ENCODE measurements at regions not wholly inside any gene's neighbourhood (a gene's known extent, or its start where the extent isn't known, plus 50 kb on each side); places are given as distances from the start of the nearest gene placed in this dataset.
"Not testable (repeated sequence)": the region's sequence is repeated elsewhere in the genome, so short reads cannot be mapped to it uniquely, and the experiment has no call there.

DNA sequence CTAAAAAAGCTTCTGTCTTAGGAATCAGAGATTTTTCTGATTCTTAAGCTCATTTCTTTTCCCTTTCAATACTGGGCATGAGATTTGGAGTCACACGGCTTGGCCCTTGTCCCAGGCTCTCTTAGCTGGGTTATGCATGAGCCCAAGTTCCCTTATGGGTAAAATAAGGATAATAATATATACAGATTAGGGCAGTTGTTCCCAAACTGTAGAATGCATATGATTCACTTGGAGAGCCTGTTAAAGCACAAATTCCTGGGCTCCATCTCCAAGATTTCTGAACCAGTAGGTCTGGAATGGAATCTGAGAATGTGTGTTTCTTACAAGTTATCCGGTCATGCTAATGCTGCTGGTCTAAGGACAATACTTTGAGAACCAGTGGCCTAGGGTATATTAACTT is 154.0 kb downstream of the REEP3 start:
- no peak for DNase-seq
- H3K23ac ChIP-seq (ENCODE audit: low read length) = no peak overlapping the region
- H3K79me2 ChIP-seq (ENCODE audit: control insufficient read depth, insufficient read depth, low read length) = no peaks in the 10 kb centered on the region
- no peak overlapping the region for H4K8ac ChIP-seq (ENCODE audit: low read depth, low read length)
- no peak overlapping the region for H3K9ac ChIP-seq (ENCODE audit: low read length)
- no peak overlapping the region for H3K27ac ChIP-seq (ENCODE audit: low read depth, low read length)
- no peaks in the 10 kb centered on the region for H3K27me3 ChIP-seq (ENCODE audit: insufficient read depth, low read length, poor library complexity)
- no peak overlapping the region for H2BK15ac ChIP-seq (replicated peaks; ENCODE audit: low read depth)
- peaks cover 11% of the 10 kb centered on the region for H3K4me1 ChIP-seq (ENCODE audit: control insufficient read depth, low read depth, low read length)
- no peaks in the 10 kb centered on the region for H3K36me3 ChIP-seq (ENCODE audit: control insufficient read depth, insufficient read depth, low read length)
- H3K4me3 ChIP-seq (ENCODE audit: low read length) = no peak overlapping the region
- H3K4ac ChIP-seq (ENCODE audit: low read depth, low read length) = no peak overlapping the region
- H3K79me1 ChIP-seq (ENCODE audit: low read length) = no peaks in the 10 kb centered on the region
- no peak overlapping the region for H3K4me2 ChIP-seq (ENCODE audit: low read length)
- no CpG with 5 or more reads among the region's 2 CpGs for WGBS (ENCODE audit: extremely low coverage, insufficient coverage, low lambda C conversion rate)
- H4K5ac ChIP-seq (ENCODE audit: low read length) = no peak overlapping the region
- no peak overlapping the region for H2AK5ac ChIP-seq (ENCODE audit: low read length)
- no peak overlapping the region for H2BK5ac ChIP-seq (ENCODE audit: low read length)
- no peak overlapping the region for H3K56ac ChIP-seq (ENCODE audit: low read length)
- H2BK120ac ChIP-seq (ENCODE audit: low read depth, low read length) = no peak overlapping the region
- H3K18ac ChIP-seq (ENCODE audit: low read length) = no peak overlapping the region

- no peaks in the 10 kb centered on the region for H3K79me1 ChIP-seq (ENCODE audit: low read length)
Observed at GRCh38 chr10:63677001-63677400, 155.8 kb downstream of the REEP3 start.

DNA sequence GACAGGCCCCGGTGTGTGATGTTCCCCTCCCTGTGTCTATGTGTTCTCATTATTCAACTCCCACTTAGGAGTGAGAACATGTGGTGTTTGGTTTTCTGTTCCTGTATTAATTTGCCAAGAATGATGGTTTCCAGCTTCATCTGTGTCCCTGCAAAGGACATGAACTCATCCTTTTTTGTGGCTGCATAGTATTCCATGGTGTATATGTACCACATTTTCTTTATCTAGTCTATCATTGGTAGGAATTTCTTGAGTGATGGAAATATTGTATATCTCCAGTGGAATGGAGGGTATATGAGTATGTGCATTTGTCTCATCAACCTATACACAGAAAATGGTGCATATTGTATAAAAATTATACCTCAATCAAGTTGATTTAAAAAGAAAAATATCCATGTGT is 159.3 kb downstream of the REEP3 start:
- H3K79me2 ChIP-seq (ENCODE audit: control insufficient read depth, insufficient read depth, low read length); H3K23ac ChIP-seq (ENCODE audit: low read length); H3K4me1 ChIP-seq (ENCODE audit: control insufficient read depth, low read depth, low read length); H3K79me1 ChIP-seq (ENCODE audit: low read length); DNase-seq; H3K4me3 ChIP-seq (ENCODE audit: low read length); H3K4ac ChIP-seq (ENCODE audit: low read depth, low read length); H3K18ac ChIP-seq (ENCODE audit: low read length); H3K27me3 ChIP-seq (ENCODE audit: insufficient read depth, low read length, poor library complexity); H2AK5ac ChIP-seq (ENCODE audit: low read length); H2BK120ac ChIP-seq (ENCODE audit: low read depth, low read length); H3K4me2 ChIP-seq (ENCODE audit: low read length); H4K5ac ChIP-seq (ENCODE audit: low read length); H3K9ac ChIP-seq (ENCODE audit: low read length); H2BK15ac ChIP-seq (replicated peaks; ENCODE audit: low read depth); H4K8ac ChIP-seq (ENCODE audit: low read depth, low read length); H3K56ac ChIP-seq (ENCODE audit: low read length); H3K36me3 ChIP-seq (ENCODE audit: control insufficient read depth, insufficient read depth, low read length); H3K27ac ChIP-seq (ENCODE audit: low read depth, low read length); H2BK5ac ChIP-seq (ENCODE audit: low read length): not testable (repeated sequence)
- no CpG with 5 or more reads among the region's 1 CpG for WGBS (ENCODE audit: extremely low coverage, insufficient coverage, low lambda C conversion rate)

More at GRCh38 chr10:63677001-63677400, 155.8 kb downstream of the REEP3 start:
- H3K56ac ChIP-seq (ENCODE audit: low read length) = no peak overlapping the region
- DNase-seq = no peak
- WGBS (ENCODE audit: extremely low coverage, insufficient coverage, low lambda C conversion rate) = no CpG with 5 or more reads among the region's 2 CpGs
- no peak overlapping the region for H3K4ac ChIP-seq (ENCODE audit: low read depth, low read length)
- no peak overlapping the region for H3K9ac ChIP-seq (ENCODE audit: low read length)
- H3K4me1 ChIP-seq (ENCODE audit: control insufficient read depth, low read depth, low read length) = peaks cover 4% of the 10 kb centered on the region
- no peak overlapping the region for H3K18ac ChIP-seq (ENCODE audit: low read length)
- no peak overlapping the region for H2AK5ac ChIP-seq (ENCODE audit: low read length)
- no peaks in the 10 kb centered on the region for H3K36me3 ChIP-seq (ENCODE audit: control insufficient read depth, insufficient read depth, low read length)
- H3K27me3 ChIP-seq (ENCODE audit: insufficient read depth, low read length, poor library complexity) = no peaks in the 10 kb centered on the region
- H2BK5ac ChIP-seq (ENCODE audit: low read length) = no peak overlapping the region
- H3K23ac ChIP-seq (ENCODE audit: low read length) = no peak overlapping the region
- no peak overlapping the region for H2BK120ac ChIP-seq (ENCODE audit: low read depth, low read length)
- H2BK15ac ChIP-seq (replicated peaks; ENCODE audit: low read depth) = no peak overlapping the region
- no peaks in the 10 kb centered on the region for H3K79me2 ChIP-seq (ENCODE audit: control insufficient read depth, insufficient read depth, low read length)
- no peak overlapping the region for H3K27ac ChIP-seq (ENCODE audit: low read depth, low read length)
- no peak overlapping the region for H3K4me2 ChIP-seq (ENCODE audit: low read length)
- H4K8ac ChIP-seq (ENCODE audit: low read depth, low read length) = no peak overlapping the region
- no peak overlapping the region for H4K5ac ChIP-seq (ENCODE audit: low read length)
- H3K4me3 ChIP-seq (ENCODE audit: low read length) = no peak overlapping the region

GRCh38 chr10:63681993-63682697 is 160.9 kb downstream of the REEP3 start:
- DNase-seq = no peak
- H3K9ac ChIP-seq (ENCODE audit: low read length) = no peak overlapping the region
- H3K4me3 ChIP-seq (ENCODE audit: low read length) = no peak overlapping the region
- H2BK120ac ChIP-seq (ENCODE audit: low read depth, low read length) = no peak overlapping the region
- no peak overlapping the region for H3K4me2 ChIP-seq (ENCODE audit: low read length)
- H4K8ac ChIP-seq (ENCODE audit: low read depth, low read length) = no peak overlapping the region
- no peak overlapping the region for H3K27ac ChIP-seq (ENCODE audit: low read depth, low read length)
- no peak overlapping the region for H3K23ac ChIP-seq (ENCODE audit: low read length)
- no peak overlapping the region for H3K4ac ChIP-seq (ENCODE audit: low read depth, low read length)
- H2BK5ac ChIP-seq (ENCODE audit: low read length) = no peak overlapping the region
- no peak overlapping the region for H3K18ac ChIP-seq (ENCODE audit: low read length)
- no peaks in the 10 kb centered on the region for H3K27me3 ChIP-seq (ENCODE audit: insufficient read depth, low read length, poor library complexity)
- H3K79me2 ChIP-seq (ENCODE audit: control insufficient read depth, insufficient read depth, low read length) = no peaks in the 10 kb centered on the region
- no CpG with 5 or more reads among the region's 4 CpGs for WGBS (ENCODE audit: extremely low coverage, insufficient coverage, low lambda C conversion rate)
- H2AK5ac ChIP-seq (ENCODE audit: low read length) = no peak overlapping the region
- H2BK15ac ChIP-seq (replicated peaks; ENCODE audit: low read depth) = no peak overlapping the region
- H3K56ac ChIP-seq (ENCODE audit: low read length) = no peak overlapping the region
- H4K5ac ChIP-seq (ENCODE audit: low read length) = no peak overlapping the region
- H3K36me3 ChIP-seq (ENCODE audit: control insufficient read depth, insufficient read depth, low read length) = no peaks in the 10 kb centered on the region
- no peaks in the 10 kb centered on the region for H3K79me1 ChIP-seq (ENCODE audit: low read length)
- no peaks in the 10 kb centered on the region for H3K4me1 ChIP-seq (ENCODE audit: control insufficient read depth, low read depth, low read length)

DNA sequence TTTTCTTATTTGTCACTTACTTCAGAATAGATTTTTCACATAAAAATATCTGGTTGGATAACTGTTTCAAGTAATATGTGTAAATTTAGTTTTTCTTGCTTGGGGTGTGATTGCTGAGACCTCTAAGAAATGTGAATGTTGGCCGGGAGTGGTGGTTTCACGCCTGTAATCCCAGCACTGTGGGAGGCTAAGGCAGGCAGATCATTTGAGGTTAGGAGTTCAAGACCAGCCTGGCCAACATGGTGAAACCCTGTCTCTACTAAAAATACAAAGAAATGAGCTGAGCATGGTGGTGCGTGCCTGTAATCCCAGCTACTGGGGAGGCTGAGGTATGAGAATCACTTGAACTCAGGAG is 161.5 kb downstream of the REEP3 start:
- not testable (repeated sequence) for H3K9ac ChIP-seq (ENCODE audit: low read length); H2BK120ac ChIP-seq (ENCODE audit: low read depth, low read length); H3K56ac ChIP-seq (ENCODE audit: low read length); H3K27ac ChIP-seq (ENCODE audit: low read depth, low read length); H4K5ac ChIP-seq (ENCODE audit: low read length); H2BK15ac ChIP-seq (replicated peaks; ENCODE audit: low read depth); DNase-seq; H3K27me3 ChIP-seq (ENCODE audit: insufficient read depth, low read length, poor library complexity); H3K23ac ChIP-seq (ENCODE audit: low read length); H3K79me2 ChIP-seq (ENCODE audit: control insufficient read depth, insufficient read depth, low read length); H2AK5ac ChIP-seq (ENCODE audit: low read length); H3K4ac ChIP-seq (ENCODE audit: low read depth, low read length); H3K79me1 ChIP-seq (ENCODE audit: low read length); H2BK5ac ChIP-seq (ENCODE audit: low read length); H3K4me1 ChIP-seq (ENCODE audit: control insufficient read depth, low read depth, low read length); H4K8ac ChIP-seq (ENCODE audit: low read depth, low read length); H3K4me3 ChIP-seq (ENCODE audit: low read length); H3K36me3 ChIP-seq (ENCODE audit: control insufficient read depth, insufficient read depth, low read length); H3K4me2 ChIP-seq (ENCODE audit: low read length); H3K18ac ChIP-seq (ENCODE audit: low read length)
- WGBS (ENCODE audit: extremely low coverage, insufficient coverage, low lambda C conversion rate) = no CpG with 5 or more reads among the region's 3 CpGs

- Histone ChIP-seq H3K79me2 (ENCODE audit: control insufficient read depth, insufficient read depth, low read length) (no peaks in the 10 kb centered on the region), H3K4me1 (ENCODE audit: control insufficient read depth, low read depth, low read length) (no peaks in the 10 kb centered on the region), H2AK5ac (ENCODE audit: low read length) (no peak overlapping the region), H3K27me3 (ENCODE audit: insufficient read depth, low read length, poor library complexity) (no peaks in the 10 kb centered on the region), H2BK5ac (ENCODE audit: low read length) (no peak overlapping the region), H3K4ac (ENCODE audit: low read depth, low read length) (no peak overlapping the region), H2BK15ac (replicated peaks; ENCODE audit: low read depth) (no peak overlapping the region), H3K4me3 (ENCODE audit: low read length) (no peak overlapping the region), H4K8ac (ENCODE audit: low read depth, low read length) (no peak overlapping the region), H3K9ac (ENCODE audit: low read length) (no peak overlapping the region), H2BK120ac (ENCODE audit: low read depth, low read length) (no peak overlapping the region), H3K79me1 (ENCODE audit: low read length) (no peaks in the 10 kb centered on the region), H3K23ac (ENCODE audit: low read length) (no peak overlapping the region), H3K56ac (ENCODE audit: low read length) (no peak overlapping the region), H3K18ac (ENCODE audit: low read length) (no peak overlapping the region), H3K4me2 (ENCODE audit: low read length) (no peak overlapping the region), H3K27ac (ENCODE audit: low read depth, low read length) (no peak overlapping the region), H3K36me3 (ENCODE audit: control insufficient read depth, insufficient read depth, low read length) (no peaks in the 10 kb centered on the region), H4K5ac (ENCODE audit: low read length) (no peak overlapping the region)
- WGBS (ENCODE audit: extremely low coverage, insufficient coverage, low lambda C conversion rate) = no CpG with 5 or more reads among the region's 3 CpGs
- DNase-seq = no peak
Observed at GRCh38 chr10:63683223-63683622, 162.0 kb downstream of the REEP3 start.

Measured in mesendoderm (in vitro differentiated cells).